ENCODE measurements at regions not wholly inside any gene's neighbourhood (a gene's known extent, or its start where the extent isn't known, plus 50 kb on each side); places are given as distances from the start of the nearest gene placed in this dataset.

DNA sequence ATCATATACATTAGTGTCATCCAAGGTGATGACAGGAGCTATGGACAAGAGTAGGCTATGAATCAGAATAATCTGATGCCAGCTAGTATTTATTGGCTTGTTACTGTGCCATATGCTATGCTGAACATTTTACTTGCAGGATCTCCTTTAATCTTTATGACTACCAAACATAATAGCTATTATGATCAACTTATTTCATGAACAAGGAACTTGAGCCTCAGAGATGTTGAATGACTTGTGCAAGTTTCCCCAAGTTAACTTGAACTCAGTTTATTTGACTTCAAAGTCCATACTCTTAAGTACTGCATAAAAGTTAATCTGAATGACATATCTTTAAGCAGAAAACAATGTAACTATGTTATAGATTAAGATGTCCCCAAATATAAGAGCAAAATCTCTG is 178.8 kb upstream of the ARHGAP20 start:
- H3K36me3 Mint-ChIP-seq = no peaks in the 10 kb centered on the region
- no peak overlapping the region for H3K27ac Mint-ChIP-seq
- H3K27me3 Mint-ChIP-seq = no peaks in the 10 kb centered on the region
- DNase-seq (ENCODE audit: extremely low spot score, unreplicated experiment) = no peak
- H3K4me3 Mint-ChIP-seq = no peak overlapping the region
- TF ChIP-seq, protein P1, sequence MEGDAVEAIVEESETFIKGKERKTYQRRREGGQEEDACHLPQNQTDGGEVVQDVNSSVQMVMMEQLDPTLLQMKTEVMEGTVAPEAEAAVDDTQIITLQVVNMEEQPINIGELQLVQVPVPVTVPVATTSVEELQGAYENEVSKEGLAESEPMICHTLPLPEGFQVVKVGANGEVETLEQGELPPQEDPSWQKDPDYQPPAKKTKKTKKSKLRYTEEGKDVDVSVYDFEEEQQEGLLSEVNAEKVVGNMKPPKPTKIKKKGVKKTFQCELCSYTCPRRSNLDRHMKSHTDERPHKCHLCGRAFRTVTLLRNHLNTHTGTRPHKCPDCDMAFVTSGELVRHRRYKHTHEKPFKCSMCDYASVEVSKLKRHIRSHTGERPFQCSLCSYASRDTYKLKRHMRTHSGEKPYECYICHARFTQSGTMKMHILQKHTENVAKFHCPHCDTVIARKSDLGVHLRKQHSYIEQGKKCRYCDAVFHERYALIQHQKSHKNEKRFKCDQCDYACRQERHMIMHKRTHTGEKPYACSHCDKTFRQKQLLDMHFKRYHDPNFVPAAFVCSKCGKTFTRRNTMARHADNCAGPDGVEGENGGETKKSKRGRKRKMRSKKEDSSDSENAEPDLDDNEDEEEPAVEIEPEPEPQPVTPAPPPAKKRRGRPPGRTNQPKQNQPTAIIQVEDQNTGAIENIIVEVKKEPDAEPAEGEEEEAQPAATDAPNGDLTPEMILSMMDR (conservative IDR thresholded peaks at IDR 0.05) = no peak
- no peaks in the 10 kb centered on the region for H3K9me3 Mint-ChIP-seq
- peaks cover 6% of the 10 kb centered on the region for H3K4me1 Mint-ChIP-seq (ENCODE audit: unreplicated experiment)

DNA sequence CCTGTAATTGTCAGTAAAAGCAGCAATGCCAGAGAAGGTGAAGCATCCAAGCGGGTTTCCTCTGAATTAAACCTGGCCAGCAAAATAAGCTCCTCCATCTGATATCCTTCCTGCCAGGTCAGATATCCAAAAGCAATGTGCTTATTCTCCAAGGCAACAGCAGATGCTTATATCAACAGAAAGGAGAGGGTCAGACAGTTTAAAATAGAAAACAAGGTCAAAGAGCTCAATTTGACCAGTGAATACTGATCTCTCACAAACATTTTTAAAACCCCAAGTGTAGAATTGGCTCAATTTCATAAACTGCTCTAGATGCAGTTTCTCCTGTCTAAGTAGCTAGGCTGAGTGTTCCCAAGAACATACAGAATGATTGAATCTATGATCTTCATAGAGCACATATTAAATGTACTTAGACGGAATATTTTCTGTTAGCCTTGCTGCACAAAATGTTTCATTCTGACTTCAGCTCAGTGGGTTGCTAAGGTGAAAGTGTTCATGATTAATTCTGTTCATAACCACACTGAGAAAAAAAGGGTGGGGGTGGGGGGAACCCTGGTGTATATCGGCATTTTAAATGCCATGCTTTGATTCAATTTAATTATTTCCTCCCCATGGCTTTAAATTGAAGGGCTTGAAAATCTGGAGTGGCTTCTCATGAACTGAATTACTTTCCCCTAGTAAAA is 174.2 kb upstream of the ARHGAP20 start:
- peaks cover 20% of the 10 kb centered on the region for H3K4me1 Mint-ChIP-seq (ENCODE audit: unreplicated experiment)
- no peaks in the 10 kb centered on the region for H3K27me3 Mint-ChIP-seq
- no peak overlapping the region for H3K27ac Mint-ChIP-seq
- H3K9me3 Mint-ChIP-seq = no peaks in the 10 kb centered on the region
- no peaks in the 10 kb centered on the region for H3K36me3 Mint-ChIP-seq
- H3K4me3 Mint-ChIP-seq = no peak overlapping the region
- TF ChIP-seq, protein P1 (conservative IDR thresholded peaks at IDR 0.05) = no peak
- no peak for DNase-seq (ENCODE audit: extremely low spot score, unreplicated experiment)

DNA sequence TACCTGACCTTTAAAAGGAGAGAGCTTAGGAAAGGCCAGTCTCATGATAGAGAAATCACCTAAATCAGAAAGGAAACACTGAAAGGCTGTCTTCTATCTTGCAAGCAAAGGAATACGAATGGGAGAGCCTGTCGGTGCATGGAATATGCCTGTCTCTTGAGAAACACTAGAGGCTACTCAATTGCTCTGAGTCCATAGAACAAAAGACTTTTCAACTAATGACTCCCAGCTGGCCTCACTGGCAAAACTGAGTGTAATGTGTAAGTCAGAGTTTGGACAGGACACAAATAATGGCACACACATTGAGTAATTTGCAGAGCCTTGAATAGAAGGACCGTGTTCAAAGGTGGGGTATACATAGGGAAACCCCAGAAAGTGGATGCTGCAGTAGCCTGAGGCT is 171.0 kb upstream of the ARHGAP20 start:
- peaks cover 3% of the 10 kb centered on the region for H3K27me3 Mint-ChIP-seq
- no peaks in the 10 kb centered on the region for H3K9me3 Mint-ChIP-seq
- H3K36me3 Mint-ChIP-seq = no peaks in the 10 kb centered on the region
- H3K4me1 Mint-ChIP-seq (ENCODE audit: unreplicated experiment) = peaks cover 20% of the 10 kb centered on the region
- H3K4me3 Mint-ChIP-seq = no peak overlapping the region
- H3K27ac Mint-ChIP-seq = peak overlapping the region; percentile 5
- TF ChIP-seq, protein P1 (conservative IDR thresholded peaks at IDR 0.05) = no peak
- no peak for DNase-seq (ENCODE audit: extremely low spot score, unreplicated experiment)

DNA sequence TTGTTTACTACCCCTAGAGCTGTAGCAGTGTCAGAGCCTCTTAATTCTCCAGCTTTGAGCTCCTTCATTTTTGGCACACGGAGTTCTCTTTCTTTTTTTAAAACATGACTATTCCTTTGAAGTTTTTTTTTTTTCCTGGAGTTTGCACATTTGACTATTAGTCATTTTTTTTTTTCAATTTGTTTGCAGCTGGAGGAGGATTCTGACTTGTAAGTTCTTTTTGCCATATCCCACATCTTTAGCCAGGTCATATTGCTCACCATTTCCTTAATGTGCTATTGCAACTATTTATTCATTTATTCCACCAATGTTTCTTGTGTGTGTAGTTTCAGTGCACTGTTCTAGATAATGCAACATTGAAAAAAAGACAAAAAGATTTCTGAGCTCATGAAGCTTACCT is 166.3 kb upstream of the ARHGAP20 start:
- Mint-ChIP-seq H3K4me3 (no peak overlapping the region), H3K27ac (no peak overlapping the region), H3K4me1 (ENCODE audit: unreplicated experiment) (peaks cover 7% of the 10 kb centered on the region), H3K36me3 (no peaks in the 10 kb centered on the region), H3K9me3 (no peaks in the 10 kb centered on the region), H3K27me3 (peaks cover 7% of the 10 kb centered on the region)
- DNase-seq (ENCODE audit: extremely low spot score, unreplicated experiment) = no peak
- TF ChIP-seq, protein P1 (conservative IDR thresholded peaks at IDR 0.05) = no peak

DNA sequence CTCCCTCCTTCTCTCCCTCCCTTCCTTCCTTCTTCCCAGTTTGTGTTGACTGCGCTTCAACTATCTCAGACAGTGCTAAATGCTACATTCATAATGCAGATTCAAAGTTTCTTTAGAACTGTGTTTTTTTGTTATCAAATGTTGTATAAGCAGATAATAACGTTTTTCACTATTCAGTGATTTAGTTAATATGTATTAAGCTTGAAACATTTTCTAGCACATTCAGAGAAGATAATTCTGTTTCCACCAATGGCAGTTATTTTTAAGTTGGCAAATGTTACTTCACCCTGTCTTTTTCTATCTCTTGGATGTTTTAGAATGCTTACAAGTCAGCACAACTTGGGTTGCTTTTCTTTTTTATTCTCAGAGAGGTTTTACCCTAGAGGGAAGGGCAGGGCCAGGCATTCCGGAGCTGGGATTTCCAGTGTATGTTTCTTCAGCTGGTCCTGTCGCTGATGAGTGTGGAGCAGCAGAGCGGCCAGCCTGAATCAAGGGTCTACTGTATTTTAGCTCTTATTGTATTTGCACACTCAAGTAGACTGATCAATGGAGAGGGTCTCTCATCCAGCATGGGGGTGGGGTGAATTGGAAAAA is 162.3 kb upstream of the ARHGAP20 start:
- H3K4me3 Mint-ChIP-seq = no peak overlapping the region
- DNase-seq (ENCODE audit: extremely low spot score, unreplicated experiment) = no peak
- H3K27me3 Mint-ChIP-seq = peaks cover 4% of the 10 kb centered on the region
- no peak overlapping the region for H3K27ac Mint-ChIP-seq
- no peaks in the 10 kb centered on the region for H3K4me1 Mint-ChIP-seq (ENCODE audit: unreplicated experiment)
- no peaks in the 10 kb centered on the region for H3K9me3 Mint-ChIP-seq
- H3K36me3 Mint-ChIP-seq = no peaks in the 10 kb centered on the region
- TF ChIP-seq, protein P1 (conservative IDR thresholded peaks at IDR 0.05) = no peak

Data from type B pancreatic cell (in vitro differentiated cells).